H1 (cell line): ENCODE measurements at regions not wholly inside any gene's neighbourhood (a gene's known extent, or its start where the extent isn't known, plus 50 kb on each side); places are given as distances from the start of the nearest gene placed in this dataset.

Source experiments
- CTCF ChIA-PET: fragments of 300-600 bp; sonication (Branson Sonifier 250); formaldehyde crosslinking; loops from one replicate; lab custom pipeline; 2021; ENCODE audit not compliant: partially characterized antibody; lab: Charles Lee
- POLR2A ChIA-PET: fragments of 300-600 bp; sonication (Branson Sonifier 250); formaldehyde crosslinking; loops from one replicate; lab custom pipeline; 2021; ENCODE audit warnings: inconsistent platforms; ENCODE audit not compliant: partially characterized antibody; lab: Charles Lee
- DNase-seq, 2 experiments: peaks; one replicate each; pipeline versions ENCODE4 v3.0.0 to v3.0.0-alpha.2; 2010 to 2022; ENCODE audit warnings: low spot score in 2 of 2, low read depth in 1 of 2, mixed read lengths in 1 of 2
- FAIRE-seq: peaks from 2 replicates; lab custom pipeline; 2011; peaks lifted over from hg19 to GRCh38; lab: Jason Lieb, UNC
- H2AFZ ChIP-seq: 2 replicates; pipeline ENCODE4 v1.8.1; 2012; ENCODE audit warnings: low read length, inconsistent platforms
- H2AK5ac ChIP-seq: 2 replicates; pipeline ENCODE4 v1.6.1; 2013; ENCODE audit warnings: low read depth, low read length
- H2BK120ac ChIP-seq: replicated peaks from 2 replicates; pipeline ENCODE3; 2013; ENCODE audit warnings: low read depth, low read length, inconsistent platforms
- H2BK12ac ChIP-seq: 2 replicates; pipeline ENCODE4 v1.6.1; 2013; ENCODE audit warnings: low read depth, low read length
- H2BK15ac ChIP-seq: 2 replicates; pipeline ENCODE4 v1.6.1; 2013; ENCODE audit warnings: low read length
- H2BK20ac ChIP-seq: 2 replicates; pipeline ENCODE4 v1.6.1; 2013; ENCODE audit warnings: low read length
- H2BK5ac ChIP-seq: 2 replicates; pipeline ENCODE4 v1.6.1; 2013; ENCODE audit warnings: low read depth, low read length
- H3K14ac ChIP-seq: 2 replicates; pipeline ENCODE4 v1.6.1; 2013; ENCODE audit warnings: inconsistent platforms; ENCODE audit not compliant: insufficient read length
- H3K18ac ChIP-seq: 2 replicates; pipeline ENCODE4 v1.6.1; 2013; ENCODE audit warnings: low read length; ENCODE audit errors: extremely low read depth
- H3K23ac ChIP-seq: 2 replicates; pipeline ENCODE4 v1.6.1; 2013; ENCODE audit warnings: inconsistent platforms; ENCODE audit not compliant: insufficient read length
- H3K23me2 ChIP-seq: 2 replicates; pipeline ENCODE4 v1.6.1; 2013; ENCODE audit warnings: low read depth, low read length
- H3K27ac ChIP-seq: 2 replicates; pipeline ENCODE4 v1.6.1; 2011; ENCODE audit warnings: low read depth, low read length, inconsistent platforms
- H3K27me3 ChIP-seq, 4 experiments: replicated peaks in 1 of 4; 1 replicate in 1 of 4; 2 replicates in 3 of 4; pipeline versions ENCODE4 v1.6.1 to v1.8.1; 2011 to 2013; ENCODE audit warnings: low read length in 3 of 4, mild to moderate bottlenecking in 3 of 4, inconsistent platforms in 2 of 4, mixed read lengths in 2 of 4, moderate library complexity in 1 of 4; ENCODE audit not compliant: control insufficient read depth in 3 of 4, insufficient read depth in 3 of 4; ENCODE audit errors: extremely low read depth in 1 of 4
- H3K36me3 ChIP-seq, 4 experiments: 2 replicates each; pipeline versions ENCODE4 v1.6.1 to v1.8.1; 2011 to 2013; ENCODE audit warnings: mild to moderate bottlenecking in 4 of 4, low read length in 3 of 4, moderate library complexity in 2 of 4, control low read depth in 1 of 4, inconsistent platforms in 1 of 4; ENCODE audit not compliant: insufficient read depth in 4 of 4, control insufficient read depth in 2 of 4
- H3K4ac ChIP-seq: replicated peaks from 2 replicates; pipeline ENCODE3; 2013; ENCODE audit warnings: low read length, low read depth, mixed read lengths, inconsistent platforms; ENCODE audit not compliant: insufficient read length
- H3K4me1 ChIP-seq, 4 experiments: replicated peaks in 1 of 4; 1 replicate in 1 of 4; 2 replicates in 3 of 4; pipeline versions ENCODE4 v1.6.1 to v1.8.1; 2011 to 2013; ENCODE audit warnings: low read length in 3 of 4, inconsistent platforms in 2 of 4, mixed read lengths in 1 of 4; ENCODE audit not compliant: insufficient read depth in 4 of 4, control insufficient read depth in 3 of 4
- H3K4me2 ChIP-seq, 2 experiments: 2 replicates each; pipeline versions ENCODE4 v1.6.1 to v1.8.1; 2011 to 2013; ENCODE audit warnings: low read depth in 2 of 2, low read length in 2 of 2, control low read depth in 1 of 2, inconsistent platforms in 1 of 2, mild to moderate bottlenecking in 1 of 2; ENCODE audit not compliant: insufficient read depth in 1 of 2
- H3K4me3 ChIP-seq, 4 experiments: fragments of 200-600, 300-600 bp in 1 of 4; sonication (generic), shearing (Covaris generic), sonication (Bioruptor Twin) in 1 of 4; 2 replicates each; pipeline versions ENCODE4 v1.5.1 to v1.8.1; 2011 to 2016; ENCODE audit warnings: low read length in 4 of 4, low read depth in 3 of 4, control low read depth in 2 of 4, inconsistent platforms in 2 of 4, mild to moderate bottlenecking in 2 of 4, mixed read lengths in 1 of 4, moderate library complexity in 1 of 4; ENCODE audit not compliant: insufficient read depth in 2 of 4; ENCODE audit errors: extremely low read depth in 1 of 4
- H3K56ac ChIP-seq: replicated peaks from 2 replicates; pipeline ENCODE3; 2013; ENCODE audit warnings: low read depth, mild to moderate bottlenecking, mixed read lengths, low read length, inconsistent platforms; ENCODE audit not compliant: insufficient read length
- H3K79me1 ChIP-seq: 2 replicates; pipeline ENCODE4 v1.6.1; 2013; ENCODE audit warnings: low read depth, low read length, control low read depth
- H3K79me2 ChIP-seq, 2 experiments: 2 replicates each; pipeline versions ENCODE4 v1.6.1 to v1.8.1; 2012 to 2013; ENCODE audit warnings: low read length in 2 of 2, mild to moderate bottlenecking in 2 of 2, inconsistent platforms in 1 of 2; ENCODE audit not compliant: insufficient read depth in 2 of 2, control insufficient read depth in 1 of 2
- H3K9ac ChIP-seq, 4 experiments: replicated peaks in 1 of 4; 1 replicate in 1 of 4; 2 replicates in 3 of 4; pipeline versions ENCODE4 v1.6.1 to v1.8.1; 2011 to 2013; ENCODE audit warnings: low read depth in 3 of 4, low read length in 3 of 4, control low read depth in 2 of 4, mild to moderate bottlenecking in 2 of 4, moderate library complexity in 2 of 4, inconsistent platforms in 1 of 4; ENCODE audit errors: extremely low read depth in 1 of 4
- H3K9me3 ChIP-seq, 2 experiments: 2 replicates each; pipeline versions ENCODE4 v1.6.1 to v1.8.1; 2012 to 2013; ENCODE audit warnings: mild to moderate bottlenecking in 2 of 2, moderate library complexity in 2 of 2, control low read depth in 1 of 2, inconsistent platforms in 1 of 2, low read depth in 1 of 2, low read length in 1 of 2, mixed read lengths in 1 of 2; ENCODE audit not compliant: insufficient read depth in 2 of 2
- H4K20me1 ChIP-seq, 2 experiments: replicated peaks in 1 of 2; 2 replicates each; pipeline versions ENCODE3 to v1.8.1; 2011 to 2013; ENCODE audit warnings: inconsistent platforms in 2 of 2, low read length in 2 of 2, mild to moderate bottlenecking in 1 of 2; ENCODE audit not compliant: insufficient read depth in 2 of 2, control insufficient read depth in 1 of 2
- H4K5ac ChIP-seq: 2 replicates; pipeline ENCODE4 v1.6.1; 2013; ENCODE audit warnings: low read length, low read depth, mixed read lengths, inconsistent platforms; ENCODE audit not compliant: insufficient read length
- H4K8ac ChIP-seq: 2 replicates; pipeline ENCODE4 v1.8.0; 2013; ENCODE audit warnings: mild to moderate bottlenecking, moderate library complexity, low read length, inconsistent platforms; ENCODE audit not compliant: insufficient read depth; ENCODE audit errors: extremely low read depth
- H4K91ac ChIP-seq: replicated peaks from 2 replicates; pipeline ENCODE3; 2013; ENCODE audit warnings: low read length, mixed read lengths, inconsistent platforms; ENCODE audit not compliant: insufficient read length
- JUN ChIP-seq: IDR thresholded peaks from 2 replicates; pipeline ENCODE4 v1.6.1; 2011; ENCODE audit warnings: low read depth, mild to moderate bottlenecking, improper control_type of control experiment, low read length
- WGBS, 2 experiments: shearing (Covaris generic) in 1 of 2; methylation state at CpG; one replicate each; pipeline versions ENCODE4 v1.1.6 to v1.1.7; 2013 to 2015; ENCODE audit warnings: low lambda C conversion rate in 2 of 2, mixed read lengths in 2 of 2, inconsistent platforms in 1 of 2, low coverage in 1 of 2, missing lambda C conversion rate in 1 of 2; ENCODE audit not compliant: insufficient replicate concordance in 2 of 2, insufficient coverage in 1 of 2, insufficient read length in 1 of 2; ENCODE audit errors: extremely low coverage in 1 of 2, missing lambda C conversion rate in 1 of 2; 5-methylcytosine and 5-hydroxymethylcytosine counted together

- Histone ChIP-seq H2BK15ac (no peak overlapping the region), H3K23me2 (no peaks in the 10 kb centered on the region), H4K91ac (no peak overlapping the region), H3K4ac (no peak overlapping the region), H3K14ac (no peak overlapping the region), H4K5ac (no peak overlapping the region), H3K4me3 (no peak overlapping the region), H3K36me3 (no peaks in the 10 kb centered on the region), H2BK20ac (no peak overlapping the region), H3K9me3 (no peaks in the 10 kb centered on the region), H3K79me1 (no peaks in the 10 kb centered on the region), H2AK5ac (no peak overlapping the region), H3K27ac (no peak overlapping the region), H2AFZ (peak overlapping the region; percentile 55; the same call in 1 of the 2 replicates), H3K4me2 (no peak overlapping the region), H3K27me3 (no peaks in the 10 kb centered on the region), H3K18ac (no peak overlapping the region), H3K4me1 (peaks cover 0 to 2% (median 0%) of the 10 kb centered on the region in 4 experiments; a peak in 1 of 7 replicates), H4K20me1 (no peaks in the 10 kb centered on the region), H3K23ac (no peak overlapping the region), H2BK5ac (no peak overlapping the region), H4K8ac (no peak overlapping the region), H2BK120ac (no peak overlapping the region), H3K79me2 (no peaks in the 10 kb centered on the region), H3K9ac (no peak overlapping the region), H2BK12ac (no peak overlapping the region)
- WGBS, 2 experiments = 86% methylated on average over 4 of the region's 4 CpGs; no CpG with 5 or more reads in 1 of the 2 experiments
- POLR2A ChIA-PET = no interaction called here
- no peak for FAIRE-seq
- DNase-seq = no peak
- TF ChIP-seq JUN = no peak
- TF ChIP-seq, all 59 proteins: peak for 0
- CTCF ChIA-PET = no interaction called here
- no peak overlapping the region for H3K56ac ChIP-seq
Observed at GRCh38 chr18:43876748-43877147, 599.5 kb upstream of the SYT4 start.
